ENCODE measurements at regions not wholly inside any gene's neighbourhood (a gene's known extent, or its start where the extent isn't known, plus 50 kb on each side); places are given as distances from the start of the nearest gene placed in this dataset.

DNA sequence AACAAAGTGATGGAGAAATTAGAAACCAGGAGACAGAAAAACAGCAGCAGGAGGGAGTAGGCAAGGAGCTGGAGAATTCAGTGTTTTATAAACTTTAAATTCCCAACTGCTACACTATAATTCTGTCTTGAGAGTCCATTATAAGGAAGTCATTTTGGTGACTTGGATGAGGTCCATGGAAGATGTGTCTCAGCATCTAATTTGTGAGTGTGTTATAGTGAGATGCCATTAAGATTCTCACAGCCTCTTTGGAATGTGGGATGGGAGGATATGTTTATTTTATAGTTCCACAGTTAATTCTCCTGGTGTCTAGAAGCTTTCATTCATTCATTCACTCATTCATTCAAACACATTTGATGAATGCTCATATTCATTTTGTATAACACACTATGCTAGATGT is 206.0 kb upstream of the MYOCD start:
- TF ChIP-seq, protein P1, sequence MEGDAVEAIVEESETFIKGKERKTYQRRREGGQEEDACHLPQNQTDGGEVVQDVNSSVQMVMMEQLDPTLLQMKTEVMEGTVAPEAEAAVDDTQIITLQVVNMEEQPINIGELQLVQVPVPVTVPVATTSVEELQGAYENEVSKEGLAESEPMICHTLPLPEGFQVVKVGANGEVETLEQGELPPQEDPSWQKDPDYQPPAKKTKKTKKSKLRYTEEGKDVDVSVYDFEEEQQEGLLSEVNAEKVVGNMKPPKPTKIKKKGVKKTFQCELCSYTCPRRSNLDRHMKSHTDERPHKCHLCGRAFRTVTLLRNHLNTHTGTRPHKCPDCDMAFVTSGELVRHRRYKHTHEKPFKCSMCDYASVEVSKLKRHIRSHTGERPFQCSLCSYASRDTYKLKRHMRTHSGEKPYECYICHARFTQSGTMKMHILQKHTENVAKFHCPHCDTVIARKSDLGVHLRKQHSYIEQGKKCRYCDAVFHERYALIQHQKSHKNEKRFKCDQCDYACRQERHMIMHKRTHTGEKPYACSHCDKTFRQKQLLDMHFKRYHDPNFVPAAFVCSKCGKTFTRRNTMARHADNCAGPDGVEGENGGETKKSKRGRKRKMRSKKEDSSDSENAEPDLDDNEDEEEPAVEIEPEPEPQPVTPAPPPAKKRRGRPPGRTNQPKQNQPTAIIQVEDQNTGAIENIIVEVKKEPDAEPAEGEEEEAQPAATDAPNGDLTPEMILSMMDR (IDR thresholded peaks at IDR 0.05) = no peak
- no peak for TF ChIP-seq EZH2phosphoT487 (IDR thresholded peaks at IDR 0.05)
- TF ChIP-seq EZH2 (IDR thresholded peaks at IDR 0.05) = no peak

Data from neural progenitor cell (in vitro differentiated cells).